Mucosa of descending colon (tissue), 3 donors: ENCODE measurements at regions not wholly inside any gene's neighbourhood (a gene's known extent, or its start where the extent isn't known, plus 50 kb on each side); places are given as distances from the start of the nearest gene placed in this dataset.

Experiments
- ATAC-seq: fragments of 200-7000 bp; cut with Tn5 transposase; one replicate; pipeline ENCODE4 v1.9.1; 2020; ENCODE audit warnings: mild to moderate bottlenecking, moderate library complexity
- DNase-seq, 3 donors: peaks; one replicate each; pipeline ENCODE4 v3.0.0-alpha.2; 2020
- H3K36me3 ChIP-seq: fragments of 200-600 bp; one replicate; pipeline ENCODE4 v1.8.0; 2021; ENCODE audit warnings: low read depth, mild to moderate bottlenecking
- H3K4me1 ChIP-seq: fragments of 200-600 bp; one replicate; pipeline ENCODE4 v1.8.0; 2021; ENCODE audit warnings: low read depth, mild to moderate bottlenecking
- H3K4me3 ChIP-seq: fragments of 200-600 bp; one replicate; pipeline ENCODE4 v1.8.0; 2021; ENCODE audit warnings: mild to moderate bottlenecking
- H3K9me3 ChIP-seq: fragments of 200-600 bp; one replicate; pipeline ENCODE4 v1.8.0; 2021; ENCODE audit warnings: mild to moderate bottlenecking
- intact Hi-C, 2 donors: fragments of 100-400 bp; cut with DNase I in 1 of 2; cut with micrococcal nuclease in 1 of 2; formaldehyde crosslinking; loops; one replicate each; pipeline versions ENCODE4 v1.11.0 to v1.11.1; 2022; cut with DNase I, micrococcal nuclease
- TF ChIP-seq, protein P1 (sequence below): fragments of 200-600 bp; IDR thresholded peaks from one replicate; pipeline ENCODE4 v1.8.0; 2022; ENCODE audit warnings: antibody characterized with exemption, mild to moderate bottlenecking
- donor health status: DM: no; HTN: no; CAD: no; lungs with moderate emphysema.
- donor health status: DM: no; HTN: no; CAD: no.
- donor health status: DM: no; HTN: yes; CAD: no.

- H3K9me3 ChIP-seq, result no peaks in the 10 kb centered on the region
- H3K36me3 ChIP-seq, result no peaks in the 10 kb centered on the region
- no peak overlapping the region for H3K4me3 ChIP-seq
- intact Hi-C loops, result no loop called here
- ATAC-seq (peak; percentile 95), DNase-seq (peak; percentile 40 to 71 (median 49))
- TF ChIP-seq, protein P1, sequence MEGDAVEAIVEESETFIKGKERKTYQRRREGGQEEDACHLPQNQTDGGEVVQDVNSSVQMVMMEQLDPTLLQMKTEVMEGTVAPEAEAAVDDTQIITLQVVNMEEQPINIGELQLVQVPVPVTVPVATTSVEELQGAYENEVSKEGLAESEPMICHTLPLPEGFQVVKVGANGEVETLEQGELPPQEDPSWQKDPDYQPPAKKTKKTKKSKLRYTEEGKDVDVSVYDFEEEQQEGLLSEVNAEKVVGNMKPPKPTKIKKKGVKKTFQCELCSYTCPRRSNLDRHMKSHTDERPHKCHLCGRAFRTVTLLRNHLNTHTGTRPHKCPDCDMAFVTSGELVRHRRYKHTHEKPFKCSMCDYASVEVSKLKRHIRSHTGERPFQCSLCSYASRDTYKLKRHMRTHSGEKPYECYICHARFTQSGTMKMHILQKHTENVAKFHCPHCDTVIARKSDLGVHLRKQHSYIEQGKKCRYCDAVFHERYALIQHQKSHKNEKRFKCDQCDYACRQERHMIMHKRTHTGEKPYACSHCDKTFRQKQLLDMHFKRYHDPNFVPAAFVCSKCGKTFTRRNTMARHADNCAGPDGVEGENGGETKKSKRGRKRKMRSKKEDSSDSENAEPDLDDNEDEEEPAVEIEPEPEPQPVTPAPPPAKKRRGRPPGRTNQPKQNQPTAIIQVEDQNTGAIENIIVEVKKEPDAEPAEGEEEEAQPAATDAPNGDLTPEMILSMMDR, result no peak
- no peaks in the 10 kb centered on the region for H3K4me1 ChIP-seq
These were observed 66.9 kb downstream of the CTSL start for GRCh38 chr9:87792831-87793288.

DNA sequence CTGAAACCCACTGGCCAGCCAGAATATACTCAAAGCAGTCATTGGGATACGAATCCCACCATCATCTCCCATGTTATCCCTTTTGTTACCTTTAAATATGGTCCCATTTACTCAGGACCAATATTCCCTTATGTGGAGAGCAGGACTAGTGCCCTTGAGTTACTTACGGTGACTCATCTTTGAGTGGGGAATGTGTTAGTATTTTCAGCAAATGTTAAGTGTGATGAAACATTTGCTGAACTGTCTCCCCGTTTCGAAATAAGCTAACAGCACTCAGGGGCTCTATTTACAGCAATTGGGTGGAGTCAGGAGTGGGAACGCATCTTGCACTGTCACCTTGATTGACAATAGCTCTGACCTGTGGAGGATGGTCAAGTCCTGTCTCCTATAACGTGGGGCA, 67.4 kb downstream of the CTSL start:
- H3K4me1 ChIP-seq, result no peaks in the 10 kb centered on the region
- intact Hi-C loops, result no loop called here
- H3K36me3 ChIP-seq, result no peaks in the 10 kb centered on the region
- ATAC-seq (peak; percentile 54), DNase-seq (peak in 1 of 3 donors; percentile 5)
- H3K9me3 ChIP-seq, result no peaks in the 10 kb centered on the region
- H3K4me3 ChIP-seq, result no peak overlapping the region
- TF ChIP-seq, protein P1, result no peak

DNA sequence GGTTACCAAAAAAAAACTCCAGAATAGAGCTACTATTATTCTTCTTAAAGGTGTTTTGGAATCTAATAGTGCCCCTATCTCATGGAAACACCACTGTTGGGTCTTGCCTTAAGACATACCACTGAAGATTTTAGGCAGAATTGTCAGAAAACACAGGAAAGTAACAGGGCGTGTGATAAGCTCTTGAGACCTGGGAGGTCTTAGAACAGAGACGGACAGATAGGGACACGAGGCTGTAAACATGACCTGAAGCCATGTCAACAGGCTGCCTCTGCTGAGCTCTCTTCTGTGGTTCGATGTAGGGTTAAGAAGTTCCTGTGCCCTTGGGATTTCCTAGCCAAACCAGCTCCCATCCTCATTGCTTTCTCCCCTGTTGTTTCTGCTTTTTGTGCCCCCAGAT, 69.3 kb downstream of the CTSL start:
- Histone ChIP-seq H3K9me3 (no peaks in the 10 kb centered on the region), H3K4me3 (no peak overlapping the region), H3K36me3 (no peaks in the 10 kb centered on the region), H3K4me1 (no peaks in the 10 kb centered on the region)
- ATAC-seq, result no peak
- no peak for DNase-seq
- intact Hi-C loops, result no loop called here
- TF ChIP-seq, protein P1, result no peak

GRCh38 chr9:87796196-87796595, 70.3 kb downstream of the CTSL start:
- TF ChIP-seq, protein P1, result no peak
- ATAC-seq, result no peak

DNA sequence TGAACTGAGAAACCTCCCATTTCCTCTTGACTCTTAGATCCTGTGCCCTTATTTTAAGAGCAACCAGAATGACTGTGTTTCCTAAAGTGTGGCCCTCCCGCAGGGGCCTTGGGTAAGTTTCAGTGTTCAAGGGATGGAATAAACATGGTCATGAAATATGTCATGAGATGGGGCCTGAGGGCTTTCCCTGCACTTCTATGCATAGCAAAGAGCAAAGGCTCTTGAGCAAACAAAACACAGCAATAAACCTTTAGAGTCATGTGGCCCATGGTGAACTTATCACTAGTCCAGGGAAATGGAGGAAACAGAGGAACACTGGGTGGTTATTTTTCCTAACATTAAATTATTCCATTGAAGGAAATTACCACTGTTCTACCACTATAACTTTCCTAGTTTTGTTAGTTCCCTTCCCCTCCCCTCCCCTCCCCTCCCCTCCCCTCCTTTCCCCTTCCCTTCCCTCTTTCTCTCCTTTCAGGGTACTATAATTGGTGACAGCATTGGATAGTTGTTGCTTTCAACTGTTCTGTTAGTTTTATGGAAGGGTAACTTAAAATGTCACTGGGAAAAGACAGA, 72.4 kb downstream of the CTSL start:
- H3K36me3 ChIP-seq, result no peaks in the 10 kb centered on the region
- H3K4me3 ChIP-seq, result no peak overlapping the region
- intact Hi-C loops, result no loop called here
- no peaks in the 10 kb centered on the region for H3K9me3 ChIP-seq
- TF ChIP-seq, protein P1, result no peak
- peak; percentile 48 for ATAC-seq
- no peak for DNase-seq
- no peaks in the 10 kb centered on the region for H3K4me1 ChIP-seq

More at GRCh38 chr9:87796196-87796595, 70.3 kb downstream of the CTSL start:
- Histone ChIP-seq H3K4me3 (no peak overlapping the region), H3K9me3 (no peaks in the 10 kb centered on the region), H3K4me1 (no peaks in the 10 kb centered on the region), H3K36me3 (no peaks in the 10 kb centered on the region)
- intact Hi-C loops, result no loop called here
- DNase-seq, result no peak

DNA sequence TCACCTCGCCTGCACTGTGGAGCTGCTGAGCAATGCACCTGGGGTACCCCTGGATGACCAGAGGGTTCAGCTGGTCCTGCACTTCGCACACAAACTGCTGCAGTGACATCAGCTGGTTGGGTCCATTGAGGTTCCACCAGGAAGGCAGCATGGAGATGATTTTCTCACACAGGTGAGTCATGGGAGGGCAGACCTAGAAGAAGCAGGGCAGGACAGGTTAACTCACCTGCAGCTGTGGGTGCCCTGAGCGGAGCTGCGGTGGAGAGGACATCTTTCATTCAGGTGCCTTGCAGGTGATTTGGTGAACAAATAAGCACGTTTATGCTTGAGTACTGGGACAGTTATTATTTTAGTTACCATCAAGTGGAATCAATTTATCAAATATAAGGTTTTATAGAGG, 73.6 kb downstream of the CTSL start:
- no peaks in the 10 kb centered on the region for H3K9me3 ChIP-seq
- no peaks in the 10 kb centered on the region for H3K4me1 ChIP-seq
- TF ChIP-seq, protein P1, result no peak
- no peaks in the 10 kb centered on the region for H3K36me3 ChIP-seq
- DNase-seq, result no peak
- H3K4me3 ChIP-seq, result no peak overlapping the region
- ATAC-seq, result no peak
- intact Hi-C loops, result no loop called here
